Neural cell (in vitro differentiated cells): ENCODE measurements at regions not wholly inside any gene's neighbourhood (a gene's known extent, or its start where the extent isn't known, plus 50 kb on each side); places are given as distances from the start of the nearest gene placed in this dataset.

Experiments
- H2AFZ ChIP-seq: fragments of 200-600, 300-800 bp; sonication (generic), shearing (Covaris generic); 2 replicates; pipeline ENCODE4 v1.6.0; 2014; ENCODE audit warnings: low read depth, mild to moderate bottlenecking, antibody characterized with exemption, low read length, moderate library complexity
- H3F3A ChIP-seq: fragments of 200-600 bp; shearing (Covaris generic); 2 replicates; pipeline ENCODE4 v1.6.1; 2016; ENCODE audit warnings: mild to moderate bottlenecking, moderate library complexity, mixed read lengths, antibody characterized with exemption, low read length; ENCODE audit not compliant: insufficient read depth, poor library complexity, severe bottlenecking
- H3K27ac ChIP-seq: fragments of 200-600, 300-800 bp; sonication (generic), shearing (Covaris generic); 2 replicates; pipeline ENCODE4 v1.5.1; 2014; ENCODE audit warnings: mild to moderate bottlenecking, low read length, moderate library complexity
- H3K27me3 ChIP-seq: fragments of 300-800, 200-600 bp; sonication (generic), shearing (Covaris generic); 2 replicates; pipeline ENCODE4 v1.6.0; 2014; ENCODE audit warnings: mild to moderate bottlenecking, low read depth, low read length, moderate library complexity; ENCODE audit not compliant: insufficient read depth
- H3K36me3 ChIP-seq: fragments of 300-800, 200-600 bp; sonication (generic), shearing (Covaris generic); 2 replicates; pipeline ENCODE4 v1.5.1; 2014; ENCODE audit warnings: mild to moderate bottlenecking, antibody characterized with exemption, low read length, moderate library complexity; ENCODE audit not compliant: insufficient read depth
- H3K4me2 ChIP-seq: fragments of 300-800, 200-600 bp; sonication (generic), shearing (Covaris generic); 2 replicates; pipeline ENCODE4 v1.6.0; 2014; ENCODE audit warnings: mild to moderate bottlenecking, low read length
- H3K4me3 ChIP-seq: fragments of 300-800, 200-600 bp; sonication (generic), shearing (Covaris generic); 2 replicates; pipeline ENCODE4 v1.5.1; 2014; ENCODE audit warnings: mild to moderate bottlenecking, low read length, moderate library complexity
- H3K79me2 ChIP-seq: fragments of 200-600 bp; shearing (Covaris generic); replicated peaks from 2 replicates; pipeline ENCODE4 v1.6.0; 2014; ENCODE audit warnings: mild to moderate bottlenecking, low read length, moderate library complexity; ENCODE audit not compliant: insufficient read depth
- H3K9ac ChIP-seq: fragments of 300-800, 200-600 bp; sonication (generic), shearing (Covaris generic); 2 replicates; pipeline ENCODE4 v1.6.1; 2016; ENCODE audit warnings: mild to moderate bottlenecking, low read length, mixed read lengths
- H3K9me2 ChIP-seq: fragments of 200-600 bp; shearing (Covaris generic); 2 replicates; pipeline ENCODE4 v1.6.1; 2016; ENCODE audit warnings: mild to moderate bottlenecking, low read length, mixed read lengths; ENCODE audit not compliant: insufficient read depth
- H3K9me3 ChIP-seq: fragments of 200-600, 300-800 bp; sonication (generic), shearing (Covaris generic); 2 replicates; pipeline ENCODE4 v1.6.1; 2016; ENCODE audit warnings: mild to moderate bottlenecking, mixed run types, low read length, moderate library complexity, mixed read lengths
- H4K20me1 ChIP-seq: fragments of 200-600 bp; shearing (Covaris generic); 2 replicates; pipeline ENCODE4 v1.6.1; 2016; ENCODE audit warnings: mild to moderate bottlenecking, mixed run types; ENCODE audit not compliant: insufficient read depth
- CTCF ChIP-seq: fragments of 450-650 bp; IDR thresholded peaks from 2 replicates; pipeline ENCODE4 v1.5.1; 2014; ENCODE audit warnings: antibody characterized with exemption, mild to moderate bottlenecking, moderate library complexity; ENCODE audit not compliant: poor library complexity, severe bottlenecking
- EP300 ChIP-seq: fragments of 450-650 bp; conservative IDR thresholded peaks from 2 replicates; pipeline ENCODE4 v1.6.1; 2014; ENCODE audit warnings: antibody characterized with exemption, mild to moderate bottlenecking, moderate library complexity; ENCODE audit not compliant: poor library complexity, severe bottlenecking
- EZH2 ChIP-seq: fragments of 200-600, 300-800 bp; shearing (Covaris generic), sonication (generic); IDR thresholded peaks from 2 replicates; pipeline ENCODE4 v1.6.1; 2014; ENCODE audit warnings: antibody characterized with exemption, low read length, borderline replicate concordance, mild to moderate bottlenecking; ENCODE audit not compliant: insufficient read depth, poor library complexity, severe bottlenecking
- MXI1 ChIP-seq: fragments of 450-650 bp; conservative IDR thresholded peaks from 2 replicates; pipeline ENCODE4 v1.6.1; 2014; ENCODE audit warnings: antibody characterized with exemption, mild to moderate bottlenecking; ENCODE audit not compliant: poor library complexity, severe bottlenecking
- POLR2AphosphoS5 ChIP-seq: IDR thresholded peaks from 2 replicates; pipeline ENCODE4 v1.6.1; 2012
- RAD21 ChIP-seq: fragments of 450-650 bp; conservative IDR thresholded peaks from 2 replicates; pipeline ENCODE4 v1.6.1; 2014; ENCODE audit warnings: antibody characterized with exemption, mild to moderate bottlenecking, moderate library complexity
- SMC3 ChIP-seq: fragments of 450-650 bp; conservative IDR thresholded peaks from 2 replicates; pipeline ENCODE4 v1.6.1; 2014; ENCODE audit warnings: antibody characterized with exemption, mild to moderate bottlenecking, moderate library complexity; ENCODE audit not compliant: poor library complexity
- TAF1 ChIP-seq: IDR thresholded peaks from 2 replicates; pipeline ENCODE4 v1.6.1; 2012; ENCODE audit warnings: low read depth
- TF ChIP-seq, protein P1 (sequence below): IDR thresholded peaks from 2 replicates; pipeline ENCODE4 v1.6.1; 2012; ENCODE audit warnings: borderline replicate concordance

- Histone ChIP-seq H4K20me1 (no peaks in the 10 kb centered on the region), H3F3A (no peaks in the 10 kb centered on the region), H2AFZ (no peak overlapping the region), H3K4me2 (no peak overlapping the region), H3K27me3 (no peaks in the 10 kb centered on the region), H3K9ac (no peak overlapping the region), H3K4me3 (no peak overlapping the region), H3K9me2 (no peaks in the 10 kb centered on the region), H3K79me2 (no peaks in the 10 kb centered on the region), H3K36me3 (no peaks in the 10 kb centered on the region), H3K27ac (no peak overlapping the region), H3K9me3 (no peaks in the 10 kb centered on the region)
- TF ChIP-seq POLR2AphosphoS5: no peak
- TF ChIP-seq CTCF: no peak
- no peak for TF ChIP-seq EZH2
- TF ChIP-seq MXI1: no peak
- no peak for TF ChIP-seq EP300
- TF ChIP-seq, protein P1, sequence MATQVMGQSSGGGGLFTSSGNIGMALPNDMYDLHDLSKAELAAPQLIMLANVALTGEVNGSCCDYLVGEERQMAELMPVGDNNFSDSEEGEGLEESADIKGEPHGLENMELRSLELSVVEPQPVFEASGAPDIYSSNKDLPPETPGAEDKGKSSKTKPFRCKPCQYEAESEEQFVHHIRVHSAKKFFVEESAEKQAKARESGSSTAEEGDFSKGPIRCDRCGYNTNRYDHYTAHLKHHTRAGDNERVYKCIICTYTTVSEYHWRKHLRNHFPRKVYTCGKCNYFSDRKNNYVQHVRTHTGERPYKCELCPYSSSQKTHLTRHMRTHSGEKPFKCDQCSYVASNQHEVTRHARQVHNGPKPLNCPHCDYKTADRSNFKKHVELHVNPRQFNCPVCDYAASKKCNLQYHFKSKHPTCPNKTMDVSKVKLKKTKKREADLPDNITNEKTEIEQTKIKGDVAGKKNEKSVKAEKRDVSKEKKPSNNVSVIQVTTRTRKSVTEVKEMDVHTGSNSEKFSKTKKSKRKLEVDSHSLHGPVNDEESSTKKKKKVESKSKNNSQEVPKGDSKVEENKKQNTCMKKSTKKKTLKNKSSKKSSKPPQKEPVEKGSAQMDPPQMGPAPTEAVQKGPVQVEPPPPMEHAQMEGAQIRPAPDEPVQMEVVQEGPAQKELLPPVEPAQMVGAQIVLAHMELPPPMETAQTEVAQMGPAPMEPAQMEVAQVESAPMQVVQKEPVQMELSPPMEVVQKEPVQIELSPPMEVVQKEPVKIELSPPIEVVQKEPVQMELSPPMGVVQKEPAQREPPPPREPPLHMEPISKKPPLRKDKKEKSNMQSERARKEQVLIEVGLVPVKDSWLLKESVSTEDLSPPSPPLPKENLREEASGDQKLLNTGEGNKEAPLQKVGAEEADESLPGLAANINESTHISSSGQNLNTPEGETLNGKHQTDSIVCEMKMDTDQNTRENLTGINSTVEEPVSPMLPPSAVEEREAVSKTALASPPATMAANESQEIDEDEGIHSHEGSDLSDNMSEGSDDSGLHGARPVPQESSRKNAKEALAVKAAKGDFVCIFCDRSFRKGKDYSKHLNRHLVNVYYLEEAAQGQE: no peak
- no peak for TF ChIP-seq TAF1
- TF ChIP-seq SMC3: no peak
- TF ChIP-seq RAD21: no peak
Measured at GRCh38 chr13:68551701-68552522, 1321.8 kb upstream of the PCDH9 start.

DNA sequence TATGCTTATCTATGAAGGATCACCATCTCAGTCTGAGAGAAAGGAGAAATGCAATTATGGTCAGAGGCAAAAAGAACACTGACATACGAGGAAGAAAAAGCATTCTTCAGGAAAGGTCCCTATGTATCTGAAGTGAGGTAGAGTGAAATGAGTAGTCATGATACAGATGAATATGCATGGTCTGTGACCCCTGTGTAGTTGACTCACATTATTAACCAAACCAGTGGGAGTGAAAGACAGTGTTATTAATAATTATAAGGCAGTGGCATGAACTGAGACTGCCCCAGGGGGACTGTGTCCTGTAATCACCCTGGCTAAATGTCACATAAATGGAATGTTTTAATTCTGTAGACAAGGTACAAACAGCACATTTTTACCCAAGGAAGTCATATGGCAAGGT is 1320.2 kb upstream of the PCDH9 start:
- Histone ChIP-seq H3K36me3 (no peaks in the 10 kb centered on the region), H3K79me2 (no peaks in the 10 kb centered on the region), H3K9me3 (no peaks in the 10 kb centered on the region), H3K9me2 (no peaks in the 10 kb centered on the region), H3K9ac (no peak overlapping the region), H3F3A (no peaks in the 10 kb centered on the region), H4K20me1 (no peaks in the 10 kb centered on the region), H3K4me3 (no peak overlapping the region), H3K4me2 (no peak overlapping the region), H2AFZ (no peak overlapping the region), H3K27ac (peak overlapping the region; percentile 15), H3K27me3 (no peaks in the 10 kb centered on the region)
- no peak for TF ChIP-seq EP300
- no peak for TF ChIP-seq SMC3
- no peak for TF ChIP-seq RAD21
- no peak for TF ChIP-seq POLR2AphosphoS5
- no peak for TF ChIP-seq MXI1
- TF ChIP-seq, protein P1: no peak
- TF ChIP-seq EZH2: no peak
- no peak for TF ChIP-seq TAF1
- TF ChIP-seq CTCF: no peak
